A673 (cell line): ENCODE measurements at regions not wholly inside any gene's neighbourhood (a gene's known extent, or its start where the extent isn't known, plus 50 kb on each side); places are given as distances from the start of the nearest gene placed in this dataset.

Experiments
- BruUV-seq: library from RNA; stranded (reverse); fragments of 400-500 nt; replicated peaks from 2 replicates; lab custom pipeline; 2021; lab: Mats Ljungman, UMichigan
- CTCF ChIA-PET: fragments of 300-600 bp; sonication (Branson Sonifier 250); formaldehyde crosslinking; loops from one replicate; lab custom pipeline; 2022; ENCODE audit warnings: antibody characterized with exemption; lab: Charles Lee
- POLR2A ChIA-PET: fragments of 300-600 bp; sonication (Branson Sonifier 250); formaldehyde crosslinking; loops from one replicate; lab custom pipeline; 2022; ENCODE audit warnings: antibody characterized with exemption; ENCODE audit not compliant: low non-redundant PET; lab: Charles Lee
- DNase-seq: peaks from one replicate; pipeline ENCODE4 v3.0.0-alpha.2; 2015; ENCODE audit warnings: low spot score
- H3K27ac ChIP-seq: fragments of 200-600 bp; sonication (generic); 2 replicates; pipeline ENCODE4 v1.5.1; 2016; ENCODE audit warnings: mixed run types, low read depth, mild to moderate bottlenecking, mixed read lengths, antibody characterized with exemption, low read length; ENCODE audit not compliant: poor library complexity, severe bottlenecking
- H3K27me3 ChIP-seq: fragments of 200-600 bp; sonication (generic); replicated peaks from 2 replicates; pipeline ENCODE4 v1.6.1; 2017; ENCODE audit warnings: mixed run types, low read depth, mild to moderate bottlenecking, mixed read lengths, antibody characterized with exemption, low read length; ENCODE audit not compliant: insufficient read depth, poor library complexity
- H3K36me3 ChIP-seq: fragments of 200-600 bp; sonication (generic); 2 replicates; pipeline ENCODE4 v1.6.1; 2016; ENCODE audit warnings: mixed run types, mild to moderate bottlenecking, mixed read lengths, antibody characterized with exemption, low read length; ENCODE audit not compliant: insufficient read depth, poor library complexity, severe bottlenecking
- H3K4me1 ChIP-seq: fragments of 200-600 bp; sonication (generic); 2 replicates; pipeline ENCODE4 v1.6.1; 2017; ENCODE audit warnings: mixed run types, mild to moderate bottlenecking, mixed read lengths, antibody characterized with exemption, low read length; ENCODE audit not compliant: insufficient read depth, poor library complexity, severe bottlenecking
- H3K4me3 ChIP-seq: fragments of 200-600 bp; sonication (generic); 2 replicates; pipeline ENCODE4 v1.5.1; 2016; ENCODE audit warnings: low read depth, mixed run types, mild to moderate bottlenecking, mixed read lengths, low read length; ENCODE audit not compliant: poor library complexity, severe bottlenecking
- H3K9me3 ChIP-seq: fragments of 200-600 bp; sonication (generic); 2 replicates; pipeline ENCODE4 v1.6.1; 2016; ENCODE audit warnings: mixed run types, low read depth, mild to moderate bottlenecking, mixed read lengths, antibody characterized with exemption, low read length; ENCODE audit not compliant: poor library complexity, severe bottlenecking
- EZH2 ChIP-seq: fragments of 200-600 bp; sonication (generic); IDR thresholded peaks from 2 replicates; pipeline ENCODE4 v1.6.1; 2017; ENCODE audit warnings: borderline replicate concordance, low read depth, mild to moderate bottlenecking, mixed read lengths, antibody characterized with exemption, low read length; ENCODE audit not compliant: poor library complexity, severe bottlenecking
- intact Hi-C: fragments of 100-400 bp; cut with micrococcal nuclease; formaldehyde crosslinking; loops from one replicate; pipeline ENCODE4 v1.10.0; 2022; ENCODE audit not compliant: unreplicated experiment
- TF ChIP-seq, protein P1 (sequence below): fragments of 300-800, 200-600 bp; sonication (generic); conservative IDR thresholded peaks from 2 replicates; pipeline ENCODE4 v1.5.1; 2017; ENCODE audit warnings: low read depth, mild to moderate bottlenecking, antibody characterized with exemption, low read length, moderate library complexity, mixed read lengths

DNA sequence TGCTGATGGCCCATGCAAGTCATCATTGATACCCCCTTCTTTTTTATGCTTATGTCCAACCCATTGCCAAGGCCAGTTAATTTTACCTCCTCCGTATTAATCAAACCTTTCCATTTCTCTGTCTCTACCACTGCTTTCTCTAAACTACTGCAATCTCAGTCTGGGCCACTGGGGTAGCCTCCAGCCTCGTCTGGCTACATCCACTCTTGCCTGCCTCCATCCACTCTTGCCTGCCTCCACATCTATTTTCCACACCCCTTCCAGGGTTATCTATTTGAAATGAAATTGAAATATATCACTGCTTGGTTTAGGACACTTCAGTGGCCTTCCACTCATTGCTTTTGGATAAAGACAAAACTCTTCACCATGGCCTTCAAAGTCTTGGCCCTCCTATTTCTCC is 425.3 kb upstream of the CLINT1 start:
- Histone ChIP-seq H3K36me3 (no peaks in the 10 kb centered on the region), H3K4me3 (no peak overlapping the region), H3K27ac (no peak overlapping the region), H3K27me3 (no peaks in the 10 kb centered on the region), H3K4me1 (no peaks in the 10 kb centered on the region), H3K9me3 (no peaks in the 10 kb centered on the region)
- intact Hi-C loops = no loop called here
- TF ChIP-seq EZH2 = no peak
- TF ChIP-seq, protein P1, sequence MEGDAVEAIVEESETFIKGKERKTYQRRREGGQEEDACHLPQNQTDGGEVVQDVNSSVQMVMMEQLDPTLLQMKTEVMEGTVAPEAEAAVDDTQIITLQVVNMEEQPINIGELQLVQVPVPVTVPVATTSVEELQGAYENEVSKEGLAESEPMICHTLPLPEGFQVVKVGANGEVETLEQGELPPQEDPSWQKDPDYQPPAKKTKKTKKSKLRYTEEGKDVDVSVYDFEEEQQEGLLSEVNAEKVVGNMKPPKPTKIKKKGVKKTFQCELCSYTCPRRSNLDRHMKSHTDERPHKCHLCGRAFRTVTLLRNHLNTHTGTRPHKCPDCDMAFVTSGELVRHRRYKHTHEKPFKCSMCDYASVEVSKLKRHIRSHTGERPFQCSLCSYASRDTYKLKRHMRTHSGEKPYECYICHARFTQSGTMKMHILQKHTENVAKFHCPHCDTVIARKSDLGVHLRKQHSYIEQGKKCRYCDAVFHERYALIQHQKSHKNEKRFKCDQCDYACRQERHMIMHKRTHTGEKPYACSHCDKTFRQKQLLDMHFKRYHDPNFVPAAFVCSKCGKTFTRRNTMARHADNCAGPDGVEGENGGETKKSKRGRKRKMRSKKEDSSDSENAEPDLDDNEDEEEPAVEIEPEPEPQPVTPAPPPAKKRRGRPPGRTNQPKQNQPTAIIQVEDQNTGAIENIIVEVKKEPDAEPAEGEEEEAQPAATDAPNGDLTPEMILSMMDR = no peak
- BruUV-seq = no TSS peak
- ChIA-PET CTCF (no interaction called here), POLR2A (no interaction called here)
- no peak for DNase-seq

GRCh38 chr5:158283397-158283796 is 424.5 kb upstream of the CLINT1 start:
- Histone ChIP-seq H3K27ac (no peak overlapping the region), H3K9me3 (no peaks in the 10 kb centered on the region), H3K4me1 (no peaks in the 10 kb centered on the region), H3K36me3 (no peaks in the 10 kb centered on the region), H3K27me3 (no peaks in the 10 kb centered on the region), H3K4me3 (no peak overlapping the region)
- POLR2A ChIA-PET = no interaction called here
- CTCF ChIA-PET = no interaction called here
- BruUV-seq = no TSS peak
- intact Hi-C loops = no loop called here
- no peak for TF ChIP-seq EZH2
- TF ChIP-seq, protein P1 = no peak
- DNase-seq = no peak

DNA sequence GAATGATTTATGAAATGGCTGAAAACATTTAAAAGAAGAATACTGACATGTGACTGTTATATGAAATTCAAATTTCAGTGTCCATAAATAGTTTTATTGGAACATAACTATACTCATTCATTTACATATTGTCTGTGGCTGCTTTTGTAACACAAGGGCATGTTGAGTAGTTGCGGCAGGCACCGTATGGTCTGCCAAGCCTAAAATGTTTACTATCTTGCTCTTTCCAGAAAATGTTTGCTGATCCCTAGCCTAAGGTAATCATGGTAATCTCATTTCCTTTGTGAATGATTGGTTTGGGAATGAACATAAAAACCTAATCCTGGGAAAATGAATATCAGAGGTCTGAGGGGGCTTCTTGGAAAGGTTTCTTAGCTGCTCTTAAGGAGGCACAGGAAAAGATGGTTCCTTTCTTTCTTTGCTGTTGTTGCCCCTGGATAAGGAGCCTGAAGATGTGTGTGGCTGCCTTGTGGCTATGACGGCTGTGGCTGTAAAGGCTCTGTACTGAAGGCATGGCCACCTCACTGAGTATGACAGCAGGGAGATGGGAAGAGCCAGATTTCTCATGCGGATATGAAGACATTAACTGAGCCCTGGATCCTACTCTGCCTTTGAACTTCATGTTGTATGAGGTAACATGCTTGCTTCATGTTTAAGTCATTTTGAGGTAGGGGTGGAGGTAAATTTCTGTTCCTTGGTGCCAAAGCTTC is 419.4 kb upstream of the CLINT1 start:
- no peak for DNase-seq
- ChIA-PET CTCF (no interaction called here), POLR2A (no interaction called here)
- intact Hi-C loops = no loop called here
- no peak for TF ChIP-seq EZH2
- TF ChIP-seq, protein P1 = no peak
- no TSS peak for BruUV-seq
- Histone ChIP-seq H3K36me3 (no peaks in the 10 kb centered on the region), H3K4me3 (no peak overlapping the region), H3K27ac (no peak overlapping the region), H3K27me3 (no peaks in the 10 kb centered on the region), H3K4me1 (no peaks in the 10 kb centered on the region), H3K9me3 (no peaks in the 10 kb centered on the region)
